CD4-positive, alpha-beta T cell treated with Interleukin-17A for 1 hour (primary cell): ENCODE measurements at regions not wholly inside any gene's neighbourhood (a gene's known extent, or its start where the extent isn't known, plus 50 kb on each side); places are given as distances from the start of the nearest gene placed in this dataset.

Experiments used
- DNase-seq: peaks from one replicate; pipeline ENCODE4 v3.0.0-alpha.2; 2020

GRCh38 chr12:97276661-97277429 is 185.8 kb upstream of the RMST start:
- DNase-seq = no peak

- no peak for DNase-seq
Observed at GRCh38 chr12:97283297-97283696, 179.3 kb upstream of the RMST start.

GRCh38 chr12:97288531-97288930 is 174.1 kb upstream of the RMST start:
- no peak for DNase-seq

- DNase-seq = no peak
Observed at GRCh38 chr12:97292588-97292987, 170.0 kb upstream of the RMST start.

GRCh38 chr12:97293541-97293940 is 169.1 kb upstream of the RMST start:
- no peak for DNase-seq

GRCh38 chr12:97299847-97300246 is 162.8 kb upstream of the RMST start:
- no peak for DNase-seq

- DNase-seq = no peak
Observed at GRCh38 chr12:97300431-97300830, 162.2 kb upstream of the RMST start.

GRCh38 chr12:97300891-97301290 is 161.7 kb upstream of the RMST start:
- DNase-seq = no peak

GRCh38 chr12:97301576-97301975 is 161.0 kb upstream of the RMST start:
- no peak for DNase-seq

GRCh38 chr12:97305651-97306050 is 157.0 kb upstream of the RMST start:
- DNase-seq = no peak

GRCh38 chr12:97306147-97306546 is 156.5 kb upstream of the RMST start:
- DNase-seq = no peak

- DNase-seq = peak; percentile 66
Observed at GRCh38 chr12:97308576-97309198, 153.9 kb upstream of the RMST start.

GRCh38 chr12:97309921-97310320 is 152.7 kb upstream of the RMST start:
- no peak for DNase-seq

GRCh38 chr12:97312570-97313135 is 150.0 kb upstream of the RMST start:
- DNase-seq = no peak

- DNase-seq = no peak
Observed at GRCh38 chr12:97313471-97314190, 149.0 kb upstream of the RMST start.

GRCh38 chr12:97316321-97316720 is 146.3 kb upstream of the RMST start:
- DNase-seq = no peak

- DNase-seq = no peak
Observed at GRCh38 chr12:97321621-97322020, 141.0 kb upstream of the RMST start.

- no peak for DNase-seq
Observed at GRCh38 chr12:97322388-97322787, 140.2 kb upstream of the RMST start.

GRCh38 chr12:97323154-97323553 is 139.4 kb upstream of the RMST start:
- no peak for DNase-seq

GRCh38 chr12:97324471-97324870 is 138.1 kb upstream of the RMST start:
- no peak for DNase-seq

GRCh38 chr12:97335115-97335514 is 127.5 kb upstream of the RMST start:
- DNase-seq = no peak

- DNase-seq = no peak
Observed at GRCh38 chr12:97336900-97337751, 125.5 kb upstream of the RMST start.

- DNase-seq = no peak
Observed at GRCh38 chr12:97342130-97342529, 120.5 kb upstream of the RMST start.
